OCI-LY7 (cell line): ENCODE measurements at regions not wholly inside any gene's neighbourhood (a gene's known extent, or its start where the extent isn't known, plus 50 kb on each side); places are given as distances from the start of the nearest gene placed in this dataset.

Experiments
- BruUV-seq: library from RNA; stranded (reverse); fragments of 400-500 nt; replicated peaks from 2 replicates; lab custom pipeline; 2021; lab: Mats Ljungman, UMichigan
- CTCF ChIA-PET: fragments of 300-600 bp; sonication (Branson Sonifier 250); formaldehyde crosslinking; loops from one replicate; lab custom pipeline; 2022; ENCODE audit warnings: antibody characterized with exemption; ENCODE audit not compliant: unreplicated experiment; lab: Charles Lee
- POLR2A ChIA-PET: fragments of 300-600 bp; sonication (Branson Sonifier 250); formaldehyde crosslinking; loops from one replicate; lab custom pipeline; 2022; ENCODE audit warnings: antibody characterized with exemption; lab: Charles Lee
- DNase-seq: peaks from one replicate; pipeline ENCODE4 v3.0.0-alpha.2; 2015; ENCODE audit warnings: low spot score
- H2AFZ ChIP-seq: fragments of 200-600 bp; sonication (generic), shearing (Covaris generic); 2 replicates; pipeline ENCODE4 v1.6.1; 2014; ENCODE audit warnings: mild to moderate bottlenecking, antibody characterized with exemption, low read length, moderate library complexity
- H3K27ac ChIP-seq: fragments of 200-600 bp; sonication (generic); 2 replicates; pipeline ENCODE4 v1.5.1; 2014; ENCODE audit warnings: mixed run types, low read depth, mild to moderate bottlenecking, moderate library complexity, low read length, inconsistent platforms; ENCODE audit not compliant: poor library complexity, severe bottlenecking
- H3K36me3 ChIP-seq: fragments of 200-600 bp; sonication (generic); 2 replicates; pipeline ENCODE4 v1.6.1; 2014; ENCODE audit warnings: mild to moderate bottlenecking, antibody characterized with exemption, low read length, moderate library complexity, mixed read lengths; ENCODE audit not compliant: insufficient read depth
- H3K4me1 ChIP-seq: fragments of 200-600 bp; sonication (generic); 2 replicates; pipeline ENCODE4 v1.5.1; 2014; ENCODE audit warnings: mild to moderate bottlenecking, low read length; ENCODE audit not compliant: insufficient read depth, poor library complexity, severe bottlenecking
- H3K4me2 ChIP-seq: fragments of 200-600 bp; sonication (generic); 2 replicates; pipeline ENCODE4 v1.6.1; 2014; ENCODE audit warnings: mild to moderate bottlenecking, low read length
- H3K4me3 ChIP-seq: fragments of 200-600 bp; sonication (generic); 2 replicates; pipeline ENCODE4 v1.5.1; 2014; ENCODE audit warnings: mild to moderate bottlenecking, low read depth, low read length; ENCODE audit not compliant: poor library complexity, severe bottlenecking
- H3K79me2 ChIP-seq: fragments of 200-600 bp; sonication (generic); 2 replicates; pipeline ENCODE4 v1.6.1; 2016; ENCODE audit warnings: low read depth, mild to moderate bottlenecking, low read length, moderate library complexity, mixed read lengths; ENCODE audit not compliant: insufficient read depth
- H3K9me2 ChIP-seq: fragments of 200-600 bp; sonication (generic); 2 replicates; pipeline ENCODE4 v1.6.1; 2016; ENCODE audit warnings: mild to moderate bottlenecking, low read length, mixed read lengths; ENCODE audit not compliant: insufficient read depth
- H3K9me3 ChIP-seq: fragments of 200-600 bp; sonication (generic); 2 replicates; pipeline ENCODE4 v1.6.1; 2014; ENCODE audit warnings: mild to moderate bottlenecking, mixed run types, low read length, mixed read lengths
- H4K20me1 ChIP-seq: fragments of 200-600 bp; sonication (generic); 2 replicates; pipeline ENCODE4 v1.6.1; 2014; ENCODE audit warnings: mild to moderate bottlenecking, antibody characterized with exemption, low read length, moderate library complexity, mixed read lengths; ENCODE audit not compliant: insufficient read depth
- CTCF ChIP-seq: fragments of 200-600 bp; sonication (generic); conservative IDR thresholded peaks from 2 replicates; pipeline ENCODE4 v1.5.1; 2014; ENCODE audit warnings: mild to moderate bottlenecking, antibody characterized with exemption, low read length, moderate library complexity, mixed read lengths
- EZH2phosphoT487 ChIP-seq: fragments of 200-600 bp; sonication (generic); IDR thresholded peaks from 2 replicates; pipeline ENCODE4 v1.6.1; 2018; ENCODE audit warnings: low read depth, borderline replicate concordance, mild to moderate bottlenecking, mixed run types, antibody characterized with exemption, low read length, moderate library complexity, mixed read lengths
- intact Hi-C: fragments of 100-400 bp; cut with micrococcal nuclease; formaldehyde crosslinking; loops from one replicate; pipeline ENCODE4 v1.10.0; 2022; ENCODE audit not compliant: unreplicated experiment

GRCh38 chr16:79717333-79718137 is 117.0 kb upstream of the MAF start:
- H3K36me3 ChIP-seq = no peaks in the 10 kb centered on the region
- no peaks in the 10 kb centered on the region for H3K4me1 ChIP-seq
- intact Hi-C loops = no loop called here
- no peaks in the 10 kb centered on the region for H3K9me3 ChIP-seq
- no TSS peak for BruUV-seq
- H3K4me2 ChIP-seq = no peak overlapping the region
- no peaks in the 10 kb centered on the region for H3K9me2 ChIP-seq
- ChIA-PET CTCF (no interaction called here), POLR2A (interaction anchor here (0.5 to 0.8 kb wide), 3 partner anchors 270 to 713 kb away, joined by 3 to 6 read pairs (median 3); no protein-coding TSS in a partner anchor)
- DNase-seq = no peak
- H2AFZ ChIP-seq = no peak overlapping the region
- H4K20me1 ChIP-seq = no peaks in the 10 kb centered on the region
- no peak overlapping the region for H3K27ac ChIP-seq
- no peak overlapping the region for H3K4me3 ChIP-seq
- H3K79me2 ChIP-seq = no peaks in the 10 kb centered on the region
- TF ChIP-seq EZH2phosphoT487 (no peak), CTCF (no peak)

GRCh38 chr16:79716645-79717332 is 116.3 kb upstream of the MAF start:
- H3K9me3 ChIP-seq = no peaks in the 10 kb centered on the region
- no peaks in the 10 kb centered on the region for H3K4me1 ChIP-seq
- no peak overlapping the region for H2AFZ ChIP-seq
- no peak overlapping the region for H3K27ac ChIP-seq
- intact Hi-C loops = no loop called here
- CTCF ChIA-PET = no interaction called here
- no peaks in the 10 kb centered on the region for H3K9me2 ChIP-seq
- no TSS peak for BruUV-seq
- no peak for DNase-seq
- no peak overlapping the region for H3K4me2 ChIP-seq
- no peaks in the 10 kb centered on the region for H3K36me3 ChIP-seq
- POLR2A ChIA-PET = interaction anchor here (0.6 to 0.7 kb wide), 3 partner anchors 34 to 1509 kb away, joined by 3 to 10 read pairs (median 4); no protein-coding TSS in a partner anchor
- no peaks in the 10 kb centered on the region for H4K20me1 ChIP-seq
- H3K79me2 ChIP-seq = no peaks in the 10 kb centered on the region
- TF ChIP-seq CTCF (no peak), EZH2phosphoT487 (no peak)
- no peak overlapping the region for H3K4me3 ChIP-seq
